Hepatic stellate cell (primary cell): ENCODE measurements at regions not wholly inside any gene's neighbourhood (a gene's known extent, or its start where the extent isn't known, plus 50 kb on each side); places are given as distances from the start of the nearest gene placed in this dataset.
"Not testable (repeated sequence)": the region's sequence is repeated elsewhere in the genome, so short reads cannot be mapped to it uniquely, and the experiment has no call there.

Source experiments
- DNase-seq: peaks from one replicate; pipeline ENCODE4 v3.0.0; 2011; ENCODE audit warnings: low spot score

- not testable (repeated sequence) for DNase-seq
Observed at GRCh38 chrX:80508083-80508482, 87.8 kb downstream of the TENT5D start.

GRCh38 chrX:80511969-80512760 is 91.9 kb downstream of the TENT5D start:
- DNase-seq: no peak

- no peak for DNase-seq
Observed at GRCh38 chrX:80512924-80513323, 92.7 kb downstream of the TENT5D start.

- no peak for DNase-seq
Observed at GRCh38 chrX:80513625-80514024, 93.4 kb downstream of the TENT5D start.

DNA sequence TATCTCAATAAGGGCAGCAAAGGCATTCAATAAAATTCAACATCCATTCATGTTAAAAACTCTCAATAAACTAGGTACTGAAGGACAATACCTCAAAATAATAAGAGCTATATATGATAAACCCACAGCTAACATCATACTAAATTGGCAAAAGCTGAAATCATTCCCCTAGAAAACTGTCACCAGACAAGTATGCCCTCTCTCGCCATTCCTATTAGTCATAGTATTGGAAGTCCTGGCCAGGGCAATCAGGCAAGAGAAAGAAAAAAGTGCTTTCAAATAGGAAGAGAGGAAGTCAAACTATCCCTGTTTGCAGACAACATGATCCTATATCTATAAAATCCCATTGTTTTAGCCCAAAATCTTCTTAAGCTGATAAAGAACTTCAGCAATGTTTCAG is 116.8 kb downstream of the TENT5D start:
- no peak for DNase-seq

DNA sequence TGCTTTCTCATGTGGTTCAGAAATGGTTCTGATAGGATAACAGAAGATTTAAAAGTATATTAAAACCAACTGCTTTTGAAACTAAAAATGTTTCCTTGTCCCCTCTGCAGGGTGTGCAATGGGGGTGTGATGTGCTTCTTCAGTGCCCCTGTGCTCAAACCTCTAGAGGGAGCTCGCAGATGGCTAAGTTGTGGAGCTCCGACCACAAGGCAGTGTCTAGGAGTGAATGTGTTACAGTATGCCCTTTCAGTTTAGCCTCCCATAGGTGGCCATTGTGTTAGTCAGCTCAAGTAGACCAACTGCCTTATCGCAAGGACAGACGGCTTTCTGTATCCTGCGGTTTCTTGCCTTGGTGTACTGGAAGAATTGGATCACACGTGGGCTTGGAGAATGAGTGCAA is 130.5 kb downstream of the TENT5D start:
- no peak for DNase-seq

DNA sequence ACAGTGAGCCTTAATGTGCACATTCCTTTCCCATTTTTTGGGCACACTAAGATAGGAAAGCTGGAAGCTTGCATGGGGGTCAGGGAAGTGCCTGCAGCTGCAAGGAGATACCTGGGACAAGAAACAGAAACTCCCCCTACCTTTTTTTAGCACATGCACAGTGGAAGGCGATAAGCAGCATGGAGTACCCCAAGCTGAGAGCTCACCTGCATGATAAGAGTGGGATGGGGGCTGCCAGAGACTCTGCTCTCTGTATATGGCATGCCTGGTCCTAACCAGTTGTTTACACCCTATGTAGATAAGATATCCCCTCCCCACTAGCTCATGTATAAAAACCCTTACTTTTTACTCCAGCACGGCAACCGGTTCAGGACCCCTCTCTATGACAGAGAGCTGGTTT is 135.9 kb downstream of the TENT5D start:
- DNase-seq: no peak

GRCh38 chrX:80572636-80573035 is 152.4 kb downstream of the TENT5D start:
- no peak for DNase-seq

DNA sequence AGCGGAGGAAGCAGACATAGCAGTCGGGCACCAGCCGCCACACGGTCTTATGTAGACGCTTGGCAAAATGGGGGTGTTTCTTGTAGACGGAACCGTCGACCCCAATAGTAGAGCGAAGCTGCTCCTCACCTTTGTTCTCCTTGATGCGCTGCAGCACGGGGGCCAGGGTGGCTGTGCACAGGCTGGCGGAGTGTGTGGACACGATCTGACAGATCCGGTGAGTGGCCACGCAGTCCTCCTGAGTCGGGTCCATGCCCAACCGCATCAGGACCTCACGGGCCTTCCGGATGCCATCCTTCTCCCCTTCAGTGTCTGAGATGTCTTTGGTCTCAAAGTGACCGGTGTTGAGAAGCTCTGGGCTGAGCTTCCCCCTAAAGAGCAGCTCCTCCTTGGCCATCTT is 153.0 kb downstream of the TENT5D start:
- no peak for DNase-seq

DNA sequence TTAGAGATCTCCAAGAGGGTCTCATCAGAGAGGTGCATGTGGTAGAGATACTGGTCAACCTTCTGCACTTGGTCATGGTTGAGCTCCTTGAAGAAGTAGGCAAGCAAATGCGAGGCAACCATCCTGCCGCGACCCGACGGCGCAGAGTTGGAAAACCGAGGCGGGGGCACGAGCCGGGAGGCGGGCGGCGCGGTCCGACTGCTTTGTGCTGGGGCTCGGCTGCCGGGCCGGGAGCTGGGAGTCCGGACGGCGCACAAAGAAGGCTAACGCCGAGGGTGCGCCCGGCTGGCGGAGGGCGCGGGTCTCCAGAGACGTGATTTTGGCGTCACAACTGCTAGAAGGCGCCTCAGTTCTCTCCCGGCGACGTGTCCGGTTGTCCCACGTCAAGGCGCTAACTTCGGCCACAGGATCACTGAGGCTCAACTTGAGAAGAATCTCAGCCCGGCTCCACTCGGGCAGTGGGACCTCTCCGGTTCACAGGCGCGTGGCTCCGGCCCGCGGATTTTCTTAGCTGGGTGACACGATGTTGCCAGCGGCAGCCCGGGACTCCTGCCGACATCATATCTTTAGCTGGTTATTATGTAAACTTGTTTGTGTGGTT is 154.3 kb downstream of the TENT5D start:
- not testable (repeated sequence) for DNase-seq

GRCh38 chrX:80576267-80576666 is 156.0 kb downstream of the TENT5D start:
- no peak for DNase-seq

DNA sequence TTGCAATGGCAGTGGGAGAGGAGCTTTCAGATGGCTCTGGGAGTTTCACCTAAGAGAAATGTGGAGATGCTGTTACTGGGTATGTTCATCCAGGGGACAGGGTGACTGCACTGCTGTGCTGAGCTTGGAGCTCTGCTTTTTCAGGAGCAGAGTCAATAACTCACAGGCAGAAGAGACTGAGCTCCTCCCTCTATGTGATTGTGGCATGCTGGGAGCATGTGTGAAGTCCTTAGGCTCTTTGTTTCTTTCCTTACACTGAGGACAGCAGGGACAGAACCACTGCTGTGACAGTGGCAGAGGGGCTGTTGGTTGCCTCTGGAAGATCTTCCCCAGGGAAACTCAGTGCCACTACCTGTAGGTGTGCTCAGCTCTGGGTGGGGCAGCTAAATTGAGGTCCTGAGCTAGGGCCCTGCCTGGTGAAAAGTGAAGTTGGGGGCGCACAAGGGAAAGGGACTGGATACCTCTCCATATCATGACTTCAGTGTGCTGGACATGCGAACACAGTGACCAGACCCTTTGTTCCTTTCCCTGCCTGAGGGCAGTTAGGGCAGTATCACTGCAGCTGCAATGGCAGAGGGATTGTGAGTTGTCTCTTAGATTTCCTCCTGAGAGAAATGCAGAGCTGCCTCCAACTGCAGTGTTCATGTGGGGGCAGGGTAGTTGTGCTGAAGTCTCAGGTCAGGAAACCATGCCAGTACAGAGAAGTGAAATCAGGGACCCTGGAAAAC is 156.7 kb downstream of the TENT5D start:
- no peak for DNase-seq

DNA sequence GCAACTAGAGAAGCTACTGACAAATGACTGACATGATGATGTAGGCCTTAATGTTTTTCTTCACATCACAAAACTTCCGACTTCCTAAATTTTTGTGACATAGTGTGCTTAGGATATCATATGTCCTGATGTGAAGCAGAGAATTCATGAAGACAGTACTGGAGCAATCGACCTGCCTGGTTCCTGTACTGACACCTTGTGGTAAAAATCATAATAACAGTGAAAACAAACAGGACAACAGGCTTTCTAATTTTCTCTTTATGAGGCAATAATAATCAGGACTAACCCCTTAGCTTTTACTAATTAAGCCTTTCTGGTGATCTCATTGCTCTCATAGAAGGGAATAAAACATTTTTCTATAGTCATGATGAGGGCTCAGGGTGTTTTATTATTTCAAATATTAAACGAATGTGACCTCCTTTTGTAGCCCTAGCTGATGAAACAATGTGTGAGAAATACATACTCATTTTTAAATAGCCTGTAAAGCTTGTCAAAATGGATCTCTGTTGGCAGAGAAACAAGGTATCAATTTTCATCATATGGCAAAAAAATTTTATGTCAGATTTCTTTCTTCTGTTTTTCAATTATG is 158.4 kb downstream of the TENT5D start:
- DNase-seq: peak; percentile 18

GRCh38 chrX:80590992-80591391 is 170.7 kb downstream of the TENT5D start:
- DNase-seq: not testable (repeated sequence)

GRCh38 chrX:80602036-80602860 is 182.0 kb downstream of the TENT5D start:
- no peak for DNase-seq
